IPS-20b (cell line): ENCODE measurements at regions not wholly inside any gene's neighbourhood (a gene's known extent, or its start where the extent isn't known, plus 50 kb on each side); places are given as distances from the start of the nearest gene placed in this dataset.

Source experiments
- H3K27ac ChIP-seq: one replicate; pipeline ENCODE4 v1.5.1; 2013; ENCODE audit warnings: low read length
- H3K27me3 ChIP-seq: 2 replicates; pipeline ENCODE4 v1.6.1; 2013; ENCODE audit warnings: mild to moderate bottlenecking, low read length, inconsistent platforms; ENCODE audit not compliant: insufficient read depth
- H3K36me3 ChIP-seq: 2 replicates; pipeline ENCODE4 v1.6.1; 2013; ENCODE audit warnings: low read depth, mild to moderate bottlenecking, inconsistent platforms, low read length, moderate library complexity; ENCODE audit not compliant: insufficient read depth
- H3K4me1 ChIP-seq: 2 replicates; pipeline ENCODE4 v1.6.1; 2013; ENCODE audit warnings: mild to moderate bottlenecking, control low read depth, inconsistent platforms, low read length, moderate library complexity; ENCODE audit not compliant: insufficient read depth
- H3K4me3 ChIP-seq: 2 replicates; pipeline ENCODE4 v1.5.1; 2013; ENCODE audit warnings: mild to moderate bottlenecking, low read length, inconsistent platforms
- H3K9ac ChIP-seq: 2 replicates; pipeline ENCODE4 v1.6.1; 2013; ENCODE audit warnings: low read depth, mild to moderate bottlenecking, inconsistent platforms, low read length, moderate library complexity
- H3K9me3 ChIP-seq: 2 replicates; pipeline ENCODE4 v1.6.1; 2013; ENCODE audit warnings: mild to moderate bottlenecking, low read depth, low read length, inconsistent platforms; ENCODE audit not compliant: insufficient read depth

- Histone ChIP-seq H3K4me1 (0 out of 2 replicates have a peak, but pooled peaks cover 4% of the 10 kb centered on the region), H3K27me3 (no peaks in the 10 kb centered on the region), H3K9ac (no peak overlapping the region), H3K27ac (no peak overlapping the region), H3K36me3 (no peaks in the 10 kb centered on the region), H3K4me3 (no peak overlapping the region), H3K9me3 (no peaks in the 10 kb centered on the region)
Observed at GRCh38 chr6:134520181-134521115, 202.5 kb upstream of the SGK1 start.

- H3K27ac ChIP-seq: no peak overlapping the region
- H3K27me3 ChIP-seq: no peaks in the 10 kb centered on the region
- H3K9me3 ChIP-seq: no peaks in the 10 kb centered on the region
- no peak overlapping the region for H3K9ac ChIP-seq
- no peaks in the 10 kb centered on the region for H3K36me3 ChIP-seq
- H3K4me1 ChIP-seq: 0 out of 2 replicates have a peak, but pooled peaks cover 4% of the 10 kb centered on the region
- H3K4me3 ChIP-seq: no peak overlapping the region
Observed at GRCh38 chr6:134519465-134519864, 201.6 kb upstream of the SGK1 start.

DNA sequence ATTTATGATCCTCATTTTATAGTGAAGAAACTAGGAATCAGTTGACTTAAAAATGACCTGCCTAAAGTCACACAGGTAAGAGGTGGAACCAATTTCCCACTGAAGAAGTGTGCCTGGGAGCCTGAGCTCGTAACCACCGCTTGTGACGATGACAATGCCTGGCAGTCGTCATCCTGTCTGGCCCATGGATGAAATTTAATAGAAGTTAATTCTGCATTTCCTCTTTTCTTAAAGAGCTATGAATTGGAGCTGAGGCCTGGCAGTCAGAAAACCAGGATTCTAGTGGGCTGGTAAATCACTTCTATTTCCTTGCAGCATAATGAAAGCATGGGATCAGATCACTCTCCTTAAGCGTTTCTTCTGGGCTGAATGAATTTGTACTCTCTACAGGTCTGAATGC lies 200.0 kb upstream of the SGK1 start:
- H3K4me1 ChIP-seq: 0 out of 2 replicates have a peak, but pooled peaks cover 4% of the 10 kb centered on the region
- H3K36me3 ChIP-seq: no peaks in the 10 kb centered on the region
- H3K4me3 ChIP-seq: no peak overlapping the region
- H3K9me3 ChIP-seq: no peaks in the 10 kb centered on the region
- H3K9ac ChIP-seq: no peak overlapping the region; the same call in 1 of the 2 replicates
- H3K27me3 ChIP-seq: no peaks in the 10 kb centered on the region
- H3K27ac ChIP-seq: no peak overlapping the region

DNA sequence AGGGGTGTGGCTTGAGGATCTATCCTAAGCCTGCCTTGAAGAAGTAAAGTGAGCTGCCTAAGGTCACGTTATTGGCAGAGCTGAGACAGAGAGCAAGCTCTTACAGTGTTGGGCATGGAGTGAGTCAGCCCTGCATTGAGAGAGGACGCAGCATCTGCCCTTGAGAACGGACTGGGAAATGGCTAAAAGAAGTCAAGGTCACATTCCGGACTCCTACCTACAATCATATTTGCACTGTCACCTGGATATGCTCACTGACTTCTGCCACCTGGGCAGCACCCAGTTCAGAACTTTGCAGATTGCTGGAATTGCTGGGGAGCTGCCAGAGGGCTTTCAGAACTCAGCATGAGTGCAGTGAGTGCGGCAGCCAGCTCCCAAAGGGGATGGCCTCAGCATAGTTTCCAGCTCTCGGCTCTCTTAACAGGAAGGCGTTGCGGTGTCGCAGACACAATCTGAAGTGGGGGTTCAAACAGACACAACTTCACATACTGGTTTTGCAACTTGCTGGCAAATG lies 199.3 kb upstream of the SGK1 start:
- H3K4me3 ChIP-seq: peak overlapping the region; percentile 26; the same call in 1 of the 2 replicates

DNA sequence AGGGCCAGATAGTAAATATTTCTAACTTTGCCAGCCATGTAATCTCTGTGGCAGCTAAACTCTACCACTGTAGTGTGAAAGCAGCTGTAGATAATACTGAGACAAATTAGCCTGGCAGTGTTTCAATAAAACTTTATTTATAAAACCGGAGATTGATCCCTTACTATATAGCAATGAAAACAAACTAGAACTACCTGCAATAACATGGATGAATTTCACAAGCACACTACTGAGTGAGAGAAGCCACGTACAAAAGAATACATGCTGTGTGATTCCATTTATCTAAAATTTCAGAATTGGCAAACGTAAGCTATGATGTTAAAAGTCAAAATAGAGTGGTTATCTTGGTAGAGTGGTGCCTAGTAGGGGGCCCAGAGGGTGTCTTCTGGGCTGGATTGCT lies 198.7 kb upstream of the SGK1 start:
- Histone ChIP-seq H3K27ac (no peak overlapping the region), H3K9me3 (no peaks in the 10 kb centered on the region), H3K4me1 (0 out of 2 replicates have a peak, but pooled peaks cover 4% of the 10 kb centered on the region), H3K9ac (no peak overlapping the region), H3K27me3 (no peaks in the 10 kb centered on the region), H3K4me3 (no peak overlapping the region), H3K36me3 (no peaks in the 10 kb centered on the region)

More for the DNA sequence above, 199.3 kb upstream of the SGK1 start:
- Histone ChIP-seq H3K27me3 (no peaks in the 10 kb centered on the region), H3K9me3 (no peaks in the 10 kb centered on the region), H3K27ac (no peak overlapping the region), H3K4me1 (0 out of 2 replicates have a peak, but pooled peaks cover 4% of the 10 kb centered on the region), H3K9ac (no peak overlapping the region; the same call in 1 of the 2 replicates), H3K36me3 (no peaks in the 10 kb centered on the region)

- H3K4me3 ChIP-seq: no peak overlapping the region
- no peak overlapping the region for H3K9ac ChIP-seq
- H3K9me3 ChIP-seq: no peaks in the 10 kb centered on the region
- no peaks in the 10 kb centered on the region for H3K36me3 ChIP-seq
- H3K27me3 ChIP-seq: no peaks in the 10 kb centered on the region
- 0 out of 2 replicates have a peak, but pooled peaks cover 4% of the 10 kb centered on the region for H3K4me1 ChIP-seq
- no peak overlapping the region for H3K27ac ChIP-seq
Observed at GRCh38 chr6:134515986-134516385, 198.1 kb upstream of the SGK1 start.

DNA sequence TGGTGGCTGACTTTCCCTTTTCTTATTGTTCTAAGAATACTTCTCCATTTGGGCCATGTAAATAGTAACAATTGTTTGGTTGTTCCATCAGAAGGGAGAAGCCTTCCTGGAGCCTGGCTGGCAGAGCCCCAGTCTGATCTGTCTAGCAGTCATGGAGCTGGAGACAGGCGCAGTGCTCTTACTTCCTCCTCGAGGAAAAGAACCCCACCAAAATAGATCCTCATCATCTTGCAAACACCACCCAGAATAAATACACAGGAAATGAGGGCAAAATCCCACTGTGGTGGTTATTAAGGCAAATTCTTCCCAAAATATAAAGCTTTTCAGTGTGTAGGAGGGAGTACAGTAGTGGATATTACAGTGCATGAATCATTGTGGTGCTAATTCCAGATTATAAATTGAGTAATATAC lies 195.1 kb upstream of the SGK1 start:
- H3K9me3 ChIP-seq: no peaks in the 10 kb centered on the region
- no peak overlapping the region for H3K4me3 ChIP-seq
- no peak overlapping the region for H3K9ac ChIP-seq
- no peaks in the 10 kb centered on the region for H3K27me3 ChIP-seq
- H3K4me1 ChIP-seq: 0 out of 2 replicates have a peak, but pooled peaks cover 4% of the 10 kb centered on the region
- no peaks in the 10 kb centered on the region for H3K36me3 ChIP-seq
- H3K27ac ChIP-seq: no peak overlapping the region

DNA sequence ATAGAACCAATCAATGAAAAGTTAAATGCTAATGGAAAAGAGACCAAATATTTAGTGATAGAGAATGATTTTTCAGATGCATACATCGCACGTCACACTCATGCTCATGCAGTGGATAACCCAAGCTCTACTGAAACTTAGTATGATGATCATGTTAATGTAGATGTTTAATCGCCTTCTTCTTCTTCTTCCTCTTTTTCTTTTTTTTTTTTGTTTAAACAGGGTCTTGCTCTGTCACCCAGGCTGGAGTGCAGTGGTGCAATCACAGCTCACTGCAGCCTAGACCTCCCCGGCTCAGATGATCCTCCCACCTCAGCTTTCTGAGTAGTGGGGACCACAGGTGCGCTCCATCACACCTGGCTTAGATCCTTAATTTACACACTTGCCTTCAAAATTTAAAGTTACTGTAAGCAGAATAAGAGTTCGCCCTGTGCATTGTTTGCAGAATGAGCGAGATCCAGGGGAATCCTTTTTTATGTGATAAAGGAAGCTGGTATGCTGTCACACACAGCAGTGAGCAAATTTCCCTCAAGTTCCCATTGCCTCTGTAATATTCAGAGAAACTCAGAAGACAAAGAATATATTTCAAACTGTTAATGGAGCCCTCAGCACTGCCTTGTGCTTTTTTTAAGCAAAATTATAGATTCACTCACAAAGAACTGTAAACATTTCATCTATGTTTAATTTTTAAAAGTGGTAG lies 194.2 kb upstream of the SGK1 start:
- Histone ChIP-seq H3K36me3 (no peaks in the 10 kb centered on the region), H3K9ac (no peak overlapping the region), H3K4me1 (no peaks in the 10 kb centered on the region), H3K4me3 (no peak overlapping the region), H3K27me3 (no peaks in the 10 kb centered on the region), H3K9me3 (no peaks in the 10 kb centered on the region), H3K27ac (no peak overlapping the region)

DNA sequence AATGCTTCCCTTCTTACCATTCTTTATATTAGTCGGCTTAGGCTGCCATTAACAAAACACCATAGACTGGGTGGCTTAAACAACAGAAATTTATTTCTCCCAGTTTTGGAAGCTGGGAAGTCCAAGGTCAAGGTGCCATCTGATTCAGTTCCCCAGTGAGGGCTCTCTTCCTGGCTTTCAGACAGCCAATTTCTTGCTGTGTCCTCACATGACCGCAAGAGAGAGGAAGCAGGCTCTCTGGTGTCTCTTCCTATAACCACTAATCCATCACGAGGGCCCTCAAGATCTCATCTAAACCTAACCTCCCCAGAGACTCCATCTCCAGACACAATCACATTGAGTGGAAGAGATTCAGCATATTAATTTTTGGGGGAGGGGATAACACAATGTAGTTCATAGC lies 193.0 kb upstream of the SGK1 start:
- Histone ChIP-seq H3K27ac (no peak overlapping the region), H3K36me3 (no peaks in the 10 kb centered on the region), H3K9me3 (no peaks in the 10 kb centered on the region), H3K27me3 (no peaks in the 10 kb centered on the region), H3K4me1 (no peaks in the 10 kb centered on the region), H3K9ac (no peak overlapping the region), H3K4me3 (no peak overlapping the region)

GRCh38 chr6:134510142-134510541 lies 192.2 kb upstream of the SGK1 start:
- H3K9me3 ChIP-seq: no peaks in the 10 kb centered on the region
- H3K9ac ChIP-seq: no peak overlapping the region
- H3K4me3 ChIP-seq: no peak overlapping the region
- H3K27ac ChIP-seq: no peak overlapping the region
- no peaks in the 10 kb centered on the region for H3K27me3 ChIP-seq
- no peaks in the 10 kb centered on the region for H3K4me1 ChIP-seq
- H3K36me3 ChIP-seq: no peaks in the 10 kb centered on the region

DNA sequence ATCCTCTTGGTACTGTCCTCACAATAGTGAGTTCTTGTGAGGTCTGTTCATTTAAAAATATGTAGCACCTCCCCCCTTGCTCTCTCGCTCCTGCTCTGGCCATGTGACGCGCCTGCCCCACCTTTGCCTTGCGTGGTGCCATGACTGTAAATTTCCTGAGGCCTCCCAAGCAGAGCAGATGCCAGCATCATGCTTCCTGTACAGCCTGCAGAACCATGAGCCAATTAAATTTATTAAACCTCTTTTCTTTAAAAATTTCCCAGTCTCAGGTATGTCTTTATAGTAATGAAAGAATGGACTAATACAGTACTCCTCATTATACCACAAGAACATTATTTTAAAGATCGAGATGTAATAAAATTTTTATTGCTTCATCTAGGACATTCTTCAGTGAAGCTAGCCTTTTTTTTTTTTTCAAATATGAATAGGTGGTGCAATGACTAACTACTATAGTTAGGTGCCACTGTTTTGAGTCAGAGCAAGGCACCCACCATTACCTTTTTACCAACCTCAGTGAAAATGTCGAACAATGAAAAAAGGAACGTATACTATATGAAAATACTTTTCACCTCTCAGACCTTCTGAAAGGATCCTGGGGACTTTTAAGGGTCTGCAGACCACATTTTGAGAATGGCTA lies 191.1 kb upstream of the SGK1 start:
- Histone ChIP-seq H3K4me3 (no peak overlapping the region), H3K9me3 (no peaks in the 10 kb centered on the region), H3K27ac (no peak overlapping the region), H3K36me3 (no peaks in the 10 kb centered on the region), H3K9ac (no peak overlapping the region), H3K27me3 (no peaks in the 10 kb centered on the region), H3K4me1 (no peaks in the 10 kb centered on the region)
